SK-N-SH treated with all-trans-retinoic acid at 6 μM for 48 hours (cell line): ENCODE measurements at regions not wholly inside any gene's neighbourhood (a gene's known extent, or its start where the extent isn't known, plus 50 kb on each side); places are given as distances from the start of the nearest gene placed in this dataset.

ENCODE experiments used
- ATAC-seq: fragments of 200-7000 bp; cut with Tn5 transposase; 3 replicates; pipeline ENCODE4 v1.9.1; 2020; ENCODE audit warnings: mild to moderate bottlenecking, moderate library complexity
- ARNTL ChIP-seq: fragments of 450-650 bp; formaldehyde crosslinking; IDR thresholded peaks from 2 replicates; pipeline ENCODE4 v1.5.0; 2020; ENCODE audit warnings: low read depth, mild to moderate bottlenecking, moderate library complexity, borderline replicate concordance
- BACH2 ChIP-seq: fragments of 250-450 bp; sonication (Bioruptor Pico); IDR thresholded peaks from 2 replicates; pipeline ENCODE4 v1.9.0; 2021; ENCODE audit warnings: mild to moderate bottlenecking, borderline replicate concordance
- CSDC2 ChIP-seq: fragments of 250-450 bp; sonication (Bioruptor Pico); IDR thresholded peaks from 2 replicates; pipeline ENCODE4 v1.5.0; 2020; ENCODE audit warnings: mild to moderate bottlenecking, moderate library complexity
- ESRRG ChIP-seq: fragments of 250-450 bp; sonication (Bioruptor Pico); IDR thresholded peaks from 2 replicates; pipeline ENCODE4 v1.6.1; 2021; ENCODE audit warnings: mild to moderate bottlenecking
- GLIS3 ChIP-seq: fragments of 250-450 bp; sonication (Bioruptor Pico); IDR thresholded peaks from 2 replicates; pipeline ENCODE4 v1.5.0; 2020; ENCODE audit warnings: mild to moderate bottlenecking, moderate library complexity
- ISL1 ChIP-seq: fragments of 250-450 bp; sonication (Bioruptor Pico); IDR thresholded peaks from 2 replicates; pipeline ENCODE4 v2.1.2; 2022; ENCODE audit warnings: mild to moderate bottlenecking, moderate library complexity
- OSR1 ChIP-seq: fragments of 250-450 bp; sonication (Bioruptor Pico); IDR thresholded peaks from 2 replicates; pipeline ENCODE4 v1.8.0; 2022; ENCODE audit warnings: moderate library complexity, mild to moderate bottlenecking, inconsistent platforms
- PPARA ChIP-seq: fragments of 250-450 bp; sonication (Bioruptor Pico); IDR thresholded peaks from 2 replicates; pipeline ENCODE4 v1.5.0; 2020; ENCODE audit warnings: mild to moderate bottlenecking, borderline replicate concordance
- RARB ChIP-seq: fragments of 250-450 bp; sonication (Bioruptor Pico); IDR thresholded peaks from 2 replicates; pipeline ENCODE4 v1.8.0; 2021; ENCODE audit warnings: mild to moderate bottlenecking, moderate library complexity
- SNAI2 ChIP-seq: fragments of 250-450 bp; sonication (Bioruptor Pico); IDR thresholded peaks from 2 replicates; pipeline ENCODE4 v1.5.0; 2020; ENCODE audit warnings: mild to moderate bottlenecking, moderate library complexity
- TCF4 ChIP-seq: fragments of 250-450 bp; sonication (Bioruptor Pico); IDR thresholded peaks from 2 replicates; pipeline ENCODE4 v1.8.0; 2021; ENCODE audit warnings: mild to moderate bottlenecking, moderate library complexity, borderline replicate concordance
- TOX ChIP-seq: fragments of 250-450 bp; sonication (Bioruptor Pico); IDR thresholded peaks from 2 replicates; pipeline ENCODE4 v1.8.0; 2021; ENCODE audit warnings: mild to moderate bottlenecking, moderate library complexity, borderline replicate concordance
- ZFP3 ChIP-seq: fragments of 250-450 bp; sonication (Bioruptor Pico); IDR thresholded peaks from 2 replicates; pipeline ENCODE4 v1.5.0; 2020; ENCODE audit warnings: mild to moderate bottlenecking, moderate library complexity
- ZFP30 ChIP-seq: fragments of 450-650 bp; formaldehyde crosslinking; IDR thresholded peaks from 2 replicates; pipeline ENCODE4 v1.5.0; 2022; ENCODE audit warnings: mild to moderate bottlenecking, moderate library complexity
- ZNF565 ChIP-seq: fragments of 450-650 bp; formaldehyde crosslinking; conservative IDR thresholded peaks from 2 replicates; pipeline ENCODE4 v1.5.0; 2020; ENCODE audit warnings: low read depth, mild to moderate bottlenecking, moderate library complexity
- ZNF70 ChIP-seq: fragments of 450-650 bp; formaldehyde crosslinking; IDR thresholded peaks from 2 replicates; pipeline ENCODE4 v1.5.0; 2020; ENCODE audit warnings: mild to moderate bottlenecking, moderate library complexity
- ZNF8 ChIP-seq: fragments of 450-650 bp; formaldehyde crosslinking; IDR thresholded peaks from 2 replicates; pipeline ENCODE4 v1.5.0; 2020; ENCODE audit warnings: mild to moderate bottlenecking, moderate library complexity
- TF ChIP-seq, protein P1 (sequence below): fragments of 250-450 bp; sonication (Bioruptor Pico); IDR thresholded peaks from 2 replicates; pipeline ENCODE4 v1.5.1; 2021; ENCODE audit warnings: mild to moderate bottlenecking, moderate library complexity
- TF ChIP-seq, protein P2 (sequence below): fragments of 250-450 bp; sonication (Bioruptor Pico); IDR thresholded peaks from 2 replicates; pipeline ENCODE4 v1.8.0; 2021; ENCODE audit warnings: low read depth, mild to moderate bottlenecking, moderate library complexity, borderline replicate concordance
- TF ChIP-seq, protein P3 (sequence below): fragments of 250-450 bp; sonication (Bioruptor Pico); IDR thresholded peaks from 2 replicates; pipeline ENCODE4 v1.5.0; 2020; ENCODE audit warnings: mild to moderate bottlenecking, moderate library complexity

DNA sequence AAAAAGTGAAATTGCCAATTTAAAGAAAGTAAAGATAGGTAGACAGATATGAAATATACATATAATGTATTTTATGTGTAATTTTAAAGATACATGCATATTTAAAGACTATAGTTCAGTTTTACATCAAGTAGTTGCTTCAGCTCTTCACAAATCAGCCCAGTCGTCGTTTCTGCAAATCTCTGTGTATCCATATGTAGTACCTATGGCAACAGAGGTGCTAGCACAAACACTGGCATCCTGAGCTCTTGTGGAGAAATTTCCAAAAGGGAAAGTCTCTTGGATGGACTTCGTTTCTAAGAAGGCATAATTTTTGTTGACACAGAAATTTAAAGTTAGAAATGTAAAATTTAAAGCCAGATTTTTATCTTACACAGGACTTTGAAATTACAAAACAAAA lies 1284.7 kb downstream of the ROBO1 start:
- no peak for ATAC-seq
- no peak for TF ChIP-seq SNAI2 (CRISPR knock-in tag)
- TF ChIP-seq ARNTL (CRISPR knock-in tag), result no peak
- TF ChIP-seq ZFP3 (CRISPR knock-in tag), result no peak
- TF ChIP-seq GLIS3 (CRISPR knock-in tag), result no peak
- no peak for TF ChIP-seq ZNF565
- no peak for TF ChIP-seq RARB (CRISPR knock-in tag)
- no peak for TF ChIP-seq TCF4 (CRISPR knock-in tag)
- TF ChIP-seq, protein P1, sequence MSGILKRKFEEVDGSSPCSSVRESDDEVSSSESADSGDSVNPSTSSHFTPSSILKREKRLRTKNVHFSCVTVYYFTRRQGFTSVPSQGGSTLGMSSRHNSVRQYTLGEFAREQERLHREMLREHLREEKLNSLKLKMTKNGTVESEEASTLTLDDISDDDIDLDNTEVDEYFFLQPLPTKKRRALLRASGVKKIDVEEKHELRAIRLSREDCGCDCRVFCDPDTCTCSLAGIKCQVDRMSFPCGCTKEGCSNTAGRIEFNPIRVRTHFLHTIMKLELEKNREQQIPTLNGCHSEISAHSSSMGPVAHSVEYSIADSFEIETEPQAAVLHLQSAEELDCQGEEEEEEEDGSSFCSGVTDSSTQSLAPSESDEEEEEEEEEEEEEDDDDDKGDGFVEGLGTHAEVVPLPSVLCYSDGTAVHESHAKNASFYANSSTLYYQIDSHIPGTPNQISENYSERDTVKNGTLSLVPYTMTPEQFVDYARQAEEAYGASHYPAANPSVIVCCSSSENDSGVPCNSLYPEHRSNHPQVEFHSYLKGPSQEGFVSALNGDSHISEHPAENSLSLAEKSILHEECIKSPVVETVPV (CRISPR knock-in tag), result no peak
- no peak for TF ChIP-seq ISL1
- TF ChIP-seq, protein P2, sequence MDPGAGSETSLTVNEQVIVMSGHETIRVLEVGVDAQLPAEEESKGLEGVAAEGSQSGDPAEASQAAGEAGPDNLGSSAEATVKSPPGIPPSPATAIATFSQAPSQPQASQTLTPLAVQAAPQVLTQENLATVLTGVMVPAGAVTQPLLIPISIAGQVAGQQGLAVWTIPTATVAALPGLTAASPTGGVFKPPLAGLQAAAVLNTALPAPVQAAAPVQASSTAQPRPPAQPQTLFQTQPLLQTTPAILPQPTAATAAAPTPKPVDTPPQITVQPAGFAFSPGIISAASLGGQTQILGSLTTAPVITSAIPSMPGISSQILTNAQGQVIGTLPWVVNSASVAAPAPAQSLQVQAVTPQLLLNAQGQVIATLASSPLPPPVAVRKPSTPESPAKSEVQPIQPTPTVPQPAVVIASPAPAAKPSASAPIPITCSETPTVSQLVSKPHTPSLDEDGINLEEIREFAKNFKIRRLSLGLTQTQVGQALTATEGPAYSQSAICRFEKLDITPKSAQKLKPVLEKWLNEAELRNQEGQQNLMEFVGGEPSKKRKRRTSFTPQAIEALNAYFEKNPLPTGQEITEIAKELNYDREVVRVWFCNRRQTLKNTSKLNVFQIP (CRISPR knock-in tag), result no peak
- no peak for TF ChIP-seq PPARA (CRISPR knock-in tag)
- TF ChIP-seq OSR1 (CRISPR knock-in tag), result no peak
- TF ChIP-seq ZFP30 (CRISPR knock-in tag), result no peak
- TF ChIP-seq, protein P3, sequence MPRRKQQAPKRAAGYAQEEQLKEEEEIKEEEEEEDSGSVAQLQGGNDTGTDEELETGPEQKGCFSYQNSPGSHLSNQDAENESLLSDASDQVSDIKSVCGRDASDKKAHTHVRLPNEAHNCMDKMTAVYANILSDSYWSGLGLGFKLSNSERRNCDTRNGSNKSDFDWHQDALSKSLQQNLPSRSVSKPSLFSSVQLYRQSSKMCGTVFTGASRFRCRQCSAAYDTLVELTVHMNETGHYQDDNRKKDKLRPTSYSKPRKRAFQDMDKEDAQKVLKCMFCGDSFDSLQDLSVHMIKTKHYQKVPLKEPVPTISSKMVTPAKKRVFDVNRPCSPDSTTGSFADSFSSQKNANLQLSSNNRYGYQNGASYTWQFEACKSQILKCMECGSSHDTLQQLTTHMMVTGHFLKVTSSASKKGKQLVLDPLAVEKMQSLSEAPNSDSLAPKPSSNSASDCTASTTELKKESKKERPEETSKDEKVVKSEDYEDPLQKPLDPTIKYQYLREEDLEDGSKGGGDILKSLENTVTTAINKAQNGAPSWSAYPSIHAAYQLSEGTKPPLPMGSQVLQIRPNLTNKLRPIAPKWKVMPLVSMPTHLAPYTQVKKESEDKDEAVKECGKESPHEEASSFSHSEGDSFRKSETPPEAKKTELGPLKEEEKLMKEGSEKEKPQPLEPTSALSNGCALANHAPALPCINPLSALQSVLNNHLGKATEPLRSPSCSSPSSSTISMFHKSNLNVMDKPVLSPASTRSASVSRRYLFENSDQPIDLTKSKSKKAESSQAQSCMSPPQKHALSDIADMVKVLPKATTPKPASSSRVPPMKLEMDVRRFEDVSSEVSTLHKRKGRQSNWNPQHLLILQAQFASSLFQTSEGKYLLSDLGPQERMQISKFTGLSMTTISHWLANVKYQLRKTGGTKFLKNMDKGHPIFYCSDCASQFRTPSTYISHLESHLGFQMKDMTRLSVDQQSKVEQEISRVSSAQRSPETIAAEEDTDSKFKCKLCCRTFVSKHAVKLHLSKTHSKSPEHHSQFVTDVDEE (CRISPR knock-in tag), result no peak
- no peak for TF ChIP-seq ZNF70
- TF ChIP-seq ZNF8 (CRISPR knock-in tag), result no peak
- TF ChIP-seq ESRRG (CRISPR knock-in tag), result no peak
- TF ChIP-seq, all 23 proteins: peak for 0

DNA sequence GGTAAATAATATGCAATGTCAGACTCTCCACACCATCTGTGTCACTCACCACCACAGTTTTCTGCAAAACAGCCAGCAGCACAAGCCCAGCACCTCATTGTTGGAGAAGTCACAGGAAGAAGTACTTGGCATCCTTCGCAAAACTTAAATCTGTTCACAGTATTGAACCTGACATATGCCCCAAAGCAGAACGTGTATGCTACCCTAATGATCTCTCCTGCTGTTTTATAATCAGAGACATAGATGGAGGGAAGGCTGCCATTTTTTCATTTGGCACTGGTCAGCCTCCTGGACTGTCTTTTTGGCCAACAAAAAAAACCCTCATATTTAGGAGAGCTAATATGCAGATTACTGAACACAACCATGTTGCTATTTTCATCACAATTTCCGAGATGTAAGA lies 1272.9 kb downstream of the ROBO1 start:
- ATAC-seq, result no peak
- TF ChIP-seq SNAI2 (CRISPR knock-in tag), result no peak
- TF ChIP-seq ARNTL (CRISPR knock-in tag), result no peak
- TF ChIP-seq TOX (CRISPR knock-in tag), result no peak
- TF ChIP-seq, protein P3 (CRISPR knock-in tag), result no peak
- TF ChIP-seq, protein P1 (CRISPR knock-in tag), result no peak
- no peak for TF ChIP-seq ZFP30 (CRISPR knock-in tag)
- no peak for TF ChIP-seq CSDC2
- TF ChIP-seq TCF4 (CRISPR knock-in tag), result no peak
- TF ChIP-seq ISL1, result no peak

DNA sequence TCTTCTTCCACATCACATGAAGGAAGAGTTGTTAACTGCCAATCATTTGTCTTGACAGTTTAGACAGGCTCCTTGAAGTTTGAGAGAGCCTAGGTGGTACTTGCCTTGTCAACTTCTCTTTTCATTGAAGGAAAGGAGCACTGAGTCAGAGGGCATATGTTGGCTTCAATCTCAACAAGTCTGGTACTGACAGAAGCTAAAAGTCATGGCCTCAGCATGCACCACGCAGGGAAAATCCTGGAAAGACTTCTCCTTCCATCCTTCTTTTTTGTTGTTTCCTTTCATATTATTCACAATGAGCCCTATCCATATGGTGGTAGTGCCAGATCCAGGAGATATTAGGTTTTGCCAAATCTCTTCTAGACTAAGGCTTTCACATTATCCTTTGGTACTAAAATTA lies 1272.5 kb downstream of the ROBO1 start:
- ATAC-seq, result no peak
- TF ChIP-seq ISL1 (no peak), RARB (CRISPR knock-in tag) (no peak), BACH2 (CRISPR knock-in tag) (no peak), TCF4 (CRISPR knock-in tag) (no peak), ZFP30 (CRISPR knock-in tag) (no peak)
- TF ChIP-seq, protein P3 (CRISPR knock-in tag), result no peak
- TF ChIP-seq, protein P2 (CRISPR knock-in tag), result no peak
